GM12872 (cell line): ENCODE measurements at regions not wholly inside any gene's neighbourhood (a gene's known extent, or its start where the extent isn't known, plus 50 kb on each side); places are given as distances from the start of the nearest gene placed in this dataset.

ENCODE experiments used
- TF ChIP-seq, protein P1 (sequence below): IDR thresholded peaks from 3 replicates; pipeline ENCODE4 v1.5.1; 2011; ENCODE audit warnings: low read depth, mild to moderate bottlenecking, low read length, moderate library complexity; ENCODE audit not compliant: insufficient read depth

DNA sequence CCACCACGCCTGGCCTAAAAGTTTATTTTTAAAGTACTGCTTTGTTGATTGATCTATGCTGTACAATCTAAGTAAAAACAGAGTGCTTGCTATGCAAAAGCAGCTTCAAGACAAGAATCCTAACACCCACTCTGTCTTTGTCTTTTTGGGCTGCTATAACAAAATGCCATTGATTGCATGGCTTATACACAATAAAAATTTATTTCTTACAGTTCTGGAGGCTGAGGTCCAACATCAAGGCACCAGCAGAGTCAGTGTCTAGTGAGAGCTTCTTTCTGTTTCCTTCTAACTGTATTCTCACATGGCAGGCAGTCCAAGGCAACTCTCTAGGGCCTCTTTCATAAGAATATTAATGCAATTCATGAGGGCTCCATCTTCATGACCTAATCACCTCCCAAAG, 63.6 kb upstream of the GJA5 start:
- TF ChIP-seq, protein P1, sequence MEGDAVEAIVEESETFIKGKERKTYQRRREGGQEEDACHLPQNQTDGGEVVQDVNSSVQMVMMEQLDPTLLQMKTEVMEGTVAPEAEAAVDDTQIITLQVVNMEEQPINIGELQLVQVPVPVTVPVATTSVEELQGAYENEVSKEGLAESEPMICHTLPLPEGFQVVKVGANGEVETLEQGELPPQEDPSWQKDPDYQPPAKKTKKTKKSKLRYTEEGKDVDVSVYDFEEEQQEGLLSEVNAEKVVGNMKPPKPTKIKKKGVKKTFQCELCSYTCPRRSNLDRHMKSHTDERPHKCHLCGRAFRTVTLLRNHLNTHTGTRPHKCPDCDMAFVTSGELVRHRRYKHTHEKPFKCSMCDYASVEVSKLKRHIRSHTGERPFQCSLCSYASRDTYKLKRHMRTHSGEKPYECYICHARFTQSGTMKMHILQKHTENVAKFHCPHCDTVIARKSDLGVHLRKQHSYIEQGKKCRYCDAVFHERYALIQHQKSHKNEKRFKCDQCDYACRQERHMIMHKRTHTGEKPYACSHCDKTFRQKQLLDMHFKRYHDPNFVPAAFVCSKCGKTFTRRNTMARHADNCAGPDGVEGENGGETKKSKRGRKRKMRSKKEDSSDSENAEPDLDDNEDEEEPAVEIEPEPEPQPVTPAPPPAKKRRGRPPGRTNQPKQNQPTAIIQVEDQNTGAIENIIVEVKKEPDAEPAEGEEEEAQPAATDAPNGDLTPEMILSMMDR = no peak

DNA sequence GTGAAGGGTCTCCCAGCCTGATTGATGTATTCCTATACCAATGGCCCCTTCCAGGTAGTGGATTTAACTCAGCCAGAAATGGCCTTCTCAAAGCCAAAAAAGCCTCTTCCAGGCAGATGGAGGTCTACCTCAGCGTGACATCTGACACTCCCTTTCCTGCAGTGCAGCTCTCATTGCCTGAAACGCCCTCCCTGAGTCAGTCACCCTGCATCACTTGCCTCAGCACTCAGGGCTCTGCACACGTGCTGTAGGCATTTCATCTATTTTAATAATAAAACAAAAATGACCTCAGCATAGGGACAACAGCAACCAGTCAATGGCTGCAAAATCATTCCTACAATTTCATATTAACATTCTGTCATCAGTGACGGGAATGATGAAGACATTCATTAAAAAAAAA, 64.4 kb upstream of the GJA5 start:
- TF ChIP-seq, protein P1 = no peak

DNA sequence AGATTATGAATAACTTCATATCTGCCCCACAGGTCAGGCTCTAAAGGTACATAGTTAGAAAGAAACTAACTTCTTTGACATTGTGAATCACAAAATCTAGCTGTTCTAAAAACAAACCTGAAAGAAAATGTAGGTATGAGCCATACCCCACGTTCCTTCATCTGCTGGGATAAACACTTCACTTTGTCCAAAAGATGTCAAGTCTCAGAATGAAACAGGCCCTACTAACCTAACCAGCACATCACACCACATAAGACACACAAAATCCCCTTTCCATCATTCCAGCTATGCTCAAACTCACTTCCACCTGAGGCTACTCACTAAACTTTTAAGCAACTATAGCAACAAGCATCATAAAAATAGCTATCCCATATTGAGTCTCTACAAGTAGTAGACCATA, 65.2 kb upstream of the GJA5 start:
- TF ChIP-seq, protein P1 = no peak

DNA sequence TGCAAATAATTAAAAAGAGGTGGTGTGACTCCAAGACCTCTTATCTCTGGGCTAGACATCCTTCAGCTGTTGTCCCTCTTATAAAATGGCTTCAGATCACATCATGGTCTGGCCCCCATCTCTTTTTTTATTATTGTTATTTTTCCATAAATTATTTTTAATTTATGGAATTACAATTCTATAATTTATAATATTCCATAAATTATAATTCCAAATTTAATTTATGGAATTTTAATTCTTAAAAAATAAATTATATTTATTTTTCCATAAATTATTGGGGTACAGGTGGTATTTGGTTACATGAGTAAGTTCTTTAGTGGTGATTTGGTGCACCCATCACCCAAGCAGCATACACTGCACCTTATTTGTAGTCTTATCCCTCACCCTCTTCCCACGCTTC, 65.9 kb upstream of the GJA5 start:
- TF ChIP-seq, protein P1 = no peak

DNA sequence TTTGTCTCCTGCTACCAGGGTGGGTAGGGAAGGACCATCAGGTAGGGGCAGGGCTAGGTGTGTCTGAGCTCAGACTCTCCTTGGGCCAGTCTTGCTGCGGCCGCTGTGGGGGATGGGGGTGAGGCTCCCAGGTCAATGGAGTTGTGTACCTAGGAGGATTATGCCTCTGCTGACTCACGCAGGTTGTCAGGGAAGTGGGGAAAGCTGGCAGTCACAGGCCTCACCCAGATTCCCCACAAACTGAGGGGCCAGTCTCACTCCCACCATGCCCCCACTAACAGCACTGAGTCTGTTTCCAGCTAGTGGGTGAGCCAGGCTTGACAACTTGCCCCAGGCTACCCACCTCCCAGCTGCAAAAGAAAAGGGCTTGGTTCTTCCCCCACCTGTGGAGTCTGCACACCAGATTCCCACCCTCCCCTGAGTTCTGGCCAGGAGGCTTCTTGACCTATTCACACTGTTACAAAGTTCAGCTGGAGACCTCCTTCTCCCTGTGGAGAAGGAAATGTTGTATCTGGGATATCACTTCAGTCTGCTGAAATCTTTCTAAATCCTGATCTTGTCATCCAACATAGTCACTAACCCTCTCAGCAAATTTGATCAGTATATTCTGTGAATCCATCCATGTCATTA, 69.2 kb upstream of the GJA8 start:
- TF ChIP-seq, protein P1 = no peak

DNA sequence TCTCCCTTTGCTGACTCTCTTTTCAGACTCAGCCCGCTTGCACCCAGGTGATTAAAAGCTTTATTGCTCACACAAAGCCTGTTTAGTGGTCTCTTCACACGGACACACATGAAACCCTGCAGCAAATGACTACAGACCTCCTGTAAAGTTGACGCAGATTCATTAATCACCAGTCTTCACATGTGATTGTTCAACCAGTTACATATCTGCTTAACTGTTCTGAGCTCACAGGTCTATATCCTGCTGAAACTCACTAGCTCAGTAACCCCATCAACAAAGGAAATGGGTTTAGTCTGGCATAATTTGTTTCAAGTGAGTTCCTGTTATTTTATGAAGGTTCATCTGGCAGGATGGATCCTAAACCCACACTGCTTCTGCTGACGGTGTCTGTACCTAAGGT, 68.4 kb upstream of the GJA8 start:
- TF ChIP-seq, protein P1 = no peak

DNA sequence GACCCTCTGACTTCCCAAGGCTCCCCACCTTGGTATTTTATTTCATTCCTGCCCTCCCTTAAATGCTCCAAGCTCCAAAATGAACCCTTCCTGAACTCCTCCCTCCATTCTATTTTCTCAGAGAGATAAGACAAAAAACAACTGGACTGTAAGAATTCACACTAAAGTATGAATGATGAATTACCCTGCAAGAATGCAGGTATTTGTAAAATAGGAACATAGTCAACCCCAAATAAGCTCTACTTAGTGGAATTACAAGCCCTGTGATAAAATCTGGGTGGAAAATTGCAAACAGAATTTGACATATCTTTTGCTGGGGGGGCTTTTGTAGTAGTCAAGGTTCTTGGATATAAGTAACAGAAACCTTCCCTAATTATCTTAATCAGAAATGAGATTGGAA, 67.8 kb upstream of the GJA8 start:
- TF ChIP-seq, protein P1 = no peak
